ENCODE measurements at regions not wholly inside any gene's neighbourhood (a gene's known extent, or its start where the extent isn't known, plus 50 kb on each side); places are given as distances from the start of the nearest gene placed in this dataset.

- TF ChIP-seq BACH2 (CRISPR knock-in tag; IDR thresholded peaks at IDR 0.05; ENCODE audit: borderline replicate concordance) (no peak), CSRNP3 (CRISPR knock-in tag; IDR thresholded peaks at IDR 0.05) (no peak), PATZ1 (CRISPR knock-in tag; IDR thresholded peaks at IDR 0.05; ENCODE audit: borderline replicate concordance) (no peak)
Measured at GRCh38 chr5:168023191-168023590, 268.3 kb upstream of the WWC1 start.

Measured in SK-N-SH treated with all-trans-retinoic acid at 6 μM for 48 hours (cell line).